K562 (cell line): ENCODE measurements at regions not wholly inside any gene's neighbourhood (a gene's known extent, or its start where the extent isn't known, plus 50 kb on each side); places are given as distances from the start of the nearest gene placed in this dataset.

Experiments used
- MGA ChIP-seq: fragments of 450-650 bp; IDR thresholded peaks from 2 replicates; pipeline ENCODE4 v1.6.1; 2016; ENCODE audit warnings: mild to moderate bottlenecking, moderate library complexity
- TCF7 ChIP-seq: sonication (generic); IDR thresholded peaks from 2 replicates; pipeline ENCODE4 v1.6.1; 2016; ENCODE audit warnings: antibody characterized with exemption, borderline replicate concordance

- no peak for TF ChIP-seq TCF7
- no peak for TF ChIP-seq MGA
These were observed 148.3 kb upstream of the POU3F2 start (continued) for GRCh38 chr6:98686008-98686601.
